ENCODE measurements at regions not wholly inside any gene's neighbourhood (a gene's known extent, or its start where the extent isn't known, plus 50 kb on each side); places are given as distances from the start of the nearest gene placed in this dataset.
"Not testable (repeated sequence)": the region's sequence is repeated elsewhere in the genome, so short reads cannot be mapped to it uniquely, and the experiment has no call there.

DNA sequence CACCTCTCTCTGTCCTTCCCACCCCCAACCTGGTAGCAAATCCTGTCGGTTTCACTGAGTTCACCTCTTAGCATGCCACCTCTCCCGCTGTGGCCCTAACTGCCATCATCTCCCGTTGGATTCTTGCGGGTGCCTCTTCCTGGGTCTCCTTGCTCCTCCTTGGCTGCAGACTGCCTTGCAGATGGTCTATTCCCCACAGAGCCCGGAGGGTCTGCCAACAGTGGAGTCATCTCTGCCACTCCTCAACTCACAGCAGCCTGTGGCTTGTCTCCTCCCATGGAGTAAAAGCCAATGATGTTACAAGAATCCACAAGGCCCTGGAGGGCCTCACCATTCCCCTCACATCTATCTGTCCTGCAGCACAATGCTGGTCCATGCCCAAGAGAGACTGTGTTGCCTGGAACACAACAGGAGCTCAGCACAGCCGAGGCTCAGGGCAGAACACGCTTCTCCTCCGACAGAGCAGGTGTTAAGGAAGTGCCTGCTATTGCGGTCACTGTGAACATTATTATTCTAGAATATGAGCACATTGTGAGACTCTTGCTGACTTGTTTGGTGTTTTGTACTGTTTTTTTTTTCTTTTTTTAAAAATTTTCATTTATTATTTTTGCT lies 241.8 kb upstream of the SULF2 start:
- H3K9me3 ChIP-seq (ENCODE audit: insufficient read depth, low read length): no peaks in the 10 kb centered on the region
- H3K27me3 ChIP-seq (ENCODE audit: low read depth, low read length): peaks cover 33% of the 10 kb centered on the region
- no peak overlapping the region for H3K4me2 ChIP-seq (ENCODE audit: low read length)
- no peaks in the 10 kb centered on the region for H3K79me2 ChIP-seq (ENCODE audit: low read length)
- H3K36me3 ChIP-seq (replicated peaks; ENCODE audit: low read depth, low read length): no peaks in the 10 kb centered on the region
- no peaks in the 10 kb centered on the region for H4K20me1 ChIP-seq (ENCODE audit: insufficient read depth, low read length)
- no peak overlapping the region for H3K27ac ChIP-seq (ENCODE audit: low read length)
- H2AFZ ChIP-seq (ENCODE audit: low read depth, low read length): no peak overlapping the region
- H3K4me1 ChIP-seq (ENCODE audit: low read length): peaks cover 9% of the 10 kb centered on the region; the same call in 1 of the 2 replicates
- no peak for TF ChIP-seq EZH2phosphoT487 (IDR thresholded peaks at IDR 0.05; ENCODE audit: low read depth)
- TF ChIP-seq, protein P1, sequence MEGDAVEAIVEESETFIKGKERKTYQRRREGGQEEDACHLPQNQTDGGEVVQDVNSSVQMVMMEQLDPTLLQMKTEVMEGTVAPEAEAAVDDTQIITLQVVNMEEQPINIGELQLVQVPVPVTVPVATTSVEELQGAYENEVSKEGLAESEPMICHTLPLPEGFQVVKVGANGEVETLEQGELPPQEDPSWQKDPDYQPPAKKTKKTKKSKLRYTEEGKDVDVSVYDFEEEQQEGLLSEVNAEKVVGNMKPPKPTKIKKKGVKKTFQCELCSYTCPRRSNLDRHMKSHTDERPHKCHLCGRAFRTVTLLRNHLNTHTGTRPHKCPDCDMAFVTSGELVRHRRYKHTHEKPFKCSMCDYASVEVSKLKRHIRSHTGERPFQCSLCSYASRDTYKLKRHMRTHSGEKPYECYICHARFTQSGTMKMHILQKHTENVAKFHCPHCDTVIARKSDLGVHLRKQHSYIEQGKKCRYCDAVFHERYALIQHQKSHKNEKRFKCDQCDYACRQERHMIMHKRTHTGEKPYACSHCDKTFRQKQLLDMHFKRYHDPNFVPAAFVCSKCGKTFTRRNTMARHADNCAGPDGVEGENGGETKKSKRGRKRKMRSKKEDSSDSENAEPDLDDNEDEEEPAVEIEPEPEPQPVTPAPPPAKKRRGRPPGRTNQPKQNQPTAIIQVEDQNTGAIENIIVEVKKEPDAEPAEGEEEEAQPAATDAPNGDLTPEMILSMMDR (IDR thresholded peaks at IDR 0.05; ENCODE audit: low read depth, low read length): no peak
- H3K9ac ChIP-seq (ENCODE audit: low read length): no peak overlapping the region
- no peak overlapping the region for H3K4me3 ChIP-seq (ENCODE audit: low read length)

DNA sequence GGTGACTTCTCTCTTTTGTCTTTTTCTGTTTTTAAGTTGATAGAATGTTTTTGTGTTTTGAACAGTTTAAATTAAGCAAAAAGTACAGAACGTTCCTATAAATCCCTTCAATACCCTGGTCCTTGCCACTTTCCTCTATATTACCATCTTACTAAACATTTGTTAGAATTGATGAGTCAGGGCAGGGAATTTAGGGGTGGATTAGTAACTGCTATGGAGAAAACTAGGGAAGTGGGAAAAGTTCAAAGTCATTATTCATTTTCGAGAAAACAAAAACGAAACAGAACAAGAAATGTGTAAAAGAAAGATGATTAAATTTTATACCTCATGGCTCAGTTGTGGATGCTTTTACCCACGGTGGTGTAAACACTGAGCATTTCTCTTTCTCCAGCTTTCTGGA lies 240.4 kb upstream of the SULF2 start:
- TF ChIP-seq, protein P1 (IDR thresholded peaks at IDR 0.05; ENCODE audit: low read depth, low read length): no peak
- no peak for TF ChIP-seq EZH2phosphoT487 (IDR thresholded peaks at IDR 0.05; ENCODE audit: low read depth)
- Histone ChIP-seq H2AFZ (ENCODE audit: low read depth, low read length) (no peak overlapping the region), H3K27me3 (ENCODE audit: low read depth, low read length) (peaks cover 35% of the 10 kb centered on the region; the same call in 1 of the 2 replicates), H3K4me3 (ENCODE audit: low read length) (no peak overlapping the region), H3K4me2 (ENCODE audit: low read length) (no peak overlapping the region), H3K9ac (ENCODE audit: low read length) (no peak overlapping the region), H3K36me3 (replicated peaks; ENCODE audit: low read depth, low read length) (no peaks in the 10 kb centered on the region), H4K20me1 (ENCODE audit: insufficient read depth, low read length) (no peaks in the 10 kb centered on the region), H3K4me1 (ENCODE audit: low read length) (peaks cover 9% of the 10 kb centered on the region; the same call in 1 of the 2 replicates), H3K27ac (ENCODE audit: low read length) (no peak overlapping the region), H3K9me3 (ENCODE audit: insufficient read depth, low read length) (no peaks in the 10 kb centered on the region), H3K79me2 (ENCODE audit: low read length) (no peaks in the 10 kb centered on the region)

DNA sequence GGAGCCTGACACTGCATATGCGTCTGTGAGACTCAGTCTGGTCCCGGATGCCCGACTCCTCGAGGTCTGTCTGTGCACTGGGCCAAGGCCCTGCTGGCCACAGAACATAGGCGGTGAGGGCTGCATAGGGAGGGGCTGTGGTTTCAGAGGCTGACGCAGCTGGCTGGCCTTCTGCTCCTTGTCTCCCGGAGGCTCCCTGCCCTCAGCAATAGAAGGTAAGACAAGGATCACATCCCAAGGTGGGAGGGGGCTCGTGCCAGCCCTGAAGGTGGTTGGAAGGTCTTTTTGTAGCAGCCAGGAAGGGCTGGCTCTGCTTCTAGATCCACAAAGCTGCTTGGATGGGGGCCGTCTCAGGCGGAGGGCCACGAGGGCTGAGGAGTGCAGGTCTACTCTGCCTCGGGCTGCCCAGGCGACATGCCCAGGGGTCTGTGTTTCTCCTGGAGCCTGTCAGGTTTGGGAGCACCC lies 239.8 kb upstream of the SULF2 start:
- TF ChIP-seq EZH2phosphoT487 (IDR thresholded peaks at IDR 0.05; ENCODE audit: low read depth): no peak
- TF ChIP-seq, protein P1 (IDR thresholded peaks at IDR 0.05; ENCODE audit: low read depth, low read length): no peak
- H3K27me3 ChIP-seq (ENCODE audit: low read depth, low read length): peaks cover 33% of the 10 kb centered on the region; the same call in 1 of the 2 replicates
- H2AFZ ChIP-seq (ENCODE audit: low read depth, low read length): no peak overlapping the region
- H3K4me2 ChIP-seq (ENCODE audit: low read length): no peak overlapping the region
- no peaks in the 10 kb centered on the region for H3K79me2 ChIP-seq (ENCODE audit: low read length)
- no peak overlapping the region for H3K4me3 ChIP-seq (ENCODE audit: low read length)
- H3K4me1 ChIP-seq (ENCODE audit: low read length): peaks cover 7% of the 10 kb centered on the region; the same call in 1 of the 2 replicates
- no peaks in the 10 kb centered on the region for H4K20me1 ChIP-seq (ENCODE audit: insufficient read depth, low read length)
- no peak overlapping the region for H3K9ac ChIP-seq (ENCODE audit: low read length)
- H3K36me3 ChIP-seq (replicated peaks; ENCODE audit: low read depth, low read length): no peaks in the 10 kb centered on the region
- no peaks in the 10 kb centered on the region for H3K9me3 ChIP-seq (ENCODE audit: insufficient read depth, low read length)
- H3K27ac ChIP-seq (ENCODE audit: low read length): no peak overlapping the region

DNA sequence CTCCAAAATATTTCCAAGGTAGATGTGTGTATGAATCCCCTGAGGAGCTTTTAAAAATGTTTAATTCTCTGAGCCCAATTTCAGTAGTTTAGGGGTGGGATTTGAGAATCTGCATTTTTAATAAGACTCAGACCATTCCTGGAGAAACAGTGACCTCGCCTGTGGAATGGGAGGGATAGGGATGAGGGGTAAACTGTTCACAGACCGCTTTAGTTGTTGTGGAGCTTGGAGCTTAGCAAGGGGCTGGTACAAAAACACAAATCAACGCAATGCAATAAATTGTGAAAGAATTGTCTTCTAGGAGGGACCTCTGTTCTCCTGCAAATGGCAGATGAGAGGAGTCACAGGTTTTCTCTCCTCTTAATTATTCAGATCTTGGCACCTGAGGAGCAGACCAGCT lies 239.3 kb upstream of the SULF2 start:
- no peak overlapping the region for H2AFZ ChIP-seq (ENCODE audit: low read depth, low read length)
- TF ChIP-seq EZH2phosphoT487 (IDR thresholded peaks at IDR 0.05; ENCODE audit: low read depth): no peak
- TF ChIP-seq, protein P1 (IDR thresholded peaks at IDR 0.05; ENCODE audit: low read depth, low read length): no peak

GRCh38 chr20:48020696-48021095 lies 235.4 kb upstream of the SULF2 start:
- H3K9ac ChIP-seq (ENCODE audit: low read length); H3K79me2 ChIP-seq (ENCODE audit: low read length); H3K36me3 ChIP-seq (replicated peaks; ENCODE audit: low read depth, low read length); H4K20me1 ChIP-seq (ENCODE audit: insufficient read depth, low read length); H3K9me3 ChIP-seq (ENCODE audit: insufficient read depth, low read length); H3K4me2 ChIP-seq (ENCODE audit: low read length); H3K4me3 ChIP-seq (ENCODE audit: low read length); H2AFZ ChIP-seq (ENCODE audit: low read depth, low read length); H3K4me1 ChIP-seq (ENCODE audit: low read length); H3K27ac ChIP-seq (ENCODE audit: low read length): not testable (repeated sequence)
- peaks cover 55% of the 10 kb centered on the region for H3K27me3 ChIP-seq (ENCODE audit: low read depth, low read length)

More for the DNA sequence above, 239.3 kb upstream of the SULF2 start:
- Histone ChIP-seq H3K9ac (ENCODE audit: low read length) (no peak overlapping the region), H3K9me3 (ENCODE audit: insufficient read depth, low read length) (no peaks in the 10 kb centered on the region), H3K79me2 (ENCODE audit: low read length) (no peaks in the 10 kb centered on the region), H3K4me1 (ENCODE audit: low read length) (peaks cover 1% of the 10 kb centered on the region; the same call in 1 of the 2 replicates), H3K27ac (ENCODE audit: low read length) (no peak overlapping the region), H3K4me3 (ENCODE audit: low read length) (no peak overlapping the region), H3K36me3 (replicated peaks; ENCODE audit: low read depth, low read length) (no peaks in the 10 kb centered on the region), H4K20me1 (ENCODE audit: insufficient read depth, low read length) (no peaks in the 10 kb centered on the region), H3K27me3 (ENCODE audit: low read depth, low read length) (peaks cover 33% of the 10 kb centered on the region; the same call in 1 of the 2 replicates), H3K4me2 (ENCODE audit: low read length) (no peak overlapping the region)
